ENCODE measurements at regions not wholly inside any gene's neighbourhood (a gene's known extent, or its start where the extent isn't known, plus 50 kb on each side); places are given as distances from the start of the nearest gene placed in this dataset.

DNA sequence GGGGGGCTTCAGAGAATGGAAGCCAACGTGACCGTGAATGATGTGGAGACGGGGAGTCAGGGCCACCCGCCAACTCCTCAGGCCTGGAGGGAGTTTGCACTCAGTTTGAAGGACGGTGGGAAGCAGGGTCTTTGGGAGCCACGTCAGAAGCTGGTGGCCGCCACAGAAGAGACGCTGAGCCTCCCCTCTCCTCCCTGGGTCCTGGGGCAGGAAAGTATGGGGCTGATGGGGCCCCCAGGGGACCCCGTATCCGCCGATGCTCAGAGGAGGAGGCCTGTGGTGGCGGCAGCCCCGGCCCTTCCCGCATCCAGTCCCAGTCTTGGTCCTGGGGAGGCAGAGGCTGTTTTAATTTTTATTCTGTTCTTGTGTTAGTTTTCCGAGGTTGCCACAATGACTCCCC is 188.6 kb upstream of the C1orf174 start:
- Histone ChIP-seq H3K27me3 (ENCODE audit: control insufficient read depth, insufficient read depth, low read length) (no peaks in the 10 kb centered on the region), H3K27ac (ENCODE audit: insufficient read depth, low read length) (no peak overlapping the region), H3K79me1 (ENCODE audit: low read depth in 1 of 2, low read length in 2 of 2) (no peaks in the 10 kb centered on the region), H3K9ac (ENCODE audit: low read depth, low read length) (no peak overlapping the region), H2AK9ac (replicated peaks; ENCODE audit: low read depth, low read length, poor library complexity) (no peak overlapping the region), H3K18ac (ENCODE audit: low read depth, low read length) (no peak overlapping the region), H2AFZ (replicated peaks; ENCODE audit: low read length, poor library complexity) (no peak overlapping the region), H2BK120ac (ENCODE audit: low read depth, low read length) (no peak overlapping the region), H3K4me3 (ENCODE audit: insufficient read depth, low read depth, low read length) (no peak overlapping the region), H3K4ac (ENCODE audit: low read depth, low read length) (no peak overlapping the region), H3K56ac (ENCODE audit: extremely low read depth, insufficient read depth, low read length) (no peak overlapping the region), H2BK20ac (ENCODE audit: low read depth, low read length) (no peak overlapping the region), H4K20me1 (ENCODE audit: insufficient read depth, low read length) (no peaks in the 10 kb centered on the region), H3K36me3 (ENCODE audit: control insufficient read depth, insufficient read depth, low read length) (no peaks in the 10 kb centered on the region), H3K4me2 (ENCODE audit: low read depth, low read length) (no peak overlapping the region), H3K4me1 (ENCODE audit: control insufficient read depth, insufficient read depth, low read length) (no peaks in the 10 kb centered on the region), H3K9me1 (ENCODE audit: insufficient read depth, low read length) (no peaks in the 10 kb centered on the region), H4K5ac (ENCODE audit: low read depth, low read length) (no peak overlapping the region), H2BK5ac (ENCODE audit: low read depth, low read length, poor library complexity, severe bottlenecking) (no peak overlapping the region), H3K9me3 (ENCODE audit: control insufficient read depth, insufficient read depth, low read length) (peaks cover 55% of the 10 kb centered on the region), H3K14ac (replicated peaks; ENCODE audit: low read depth, low read length) (no peak overlapping the region), H4K8ac (ENCODE audit: low read depth in 2 of 2, low read length in 2 of 2) (no peak overlapping the region), H2AK5ac (ENCODE audit: low read depth, low read length) (no peak overlapping the region), H4K91ac (ENCODE audit: insufficient read depth, low read depth, low read length) (no peak overlapping the region), H2BK15ac (ENCODE audit: low read depth, low read length) (no peak overlapping the region), H3K23ac (ENCODE audit: low read depth, low read length) (no peak overlapping the region)
- in situ Hi-C loops (cut with MboI; ENCODE audit: low sequenced_read_pairs): no loop called here
- DNase-seq (no peak), ATAC-seq (ENCODE audit: low read depth) (no peak)
- WGBS, 2 experiments (ENCODE audit: extremely low coverage in 2 of 2, insufficient read length in 1 of 2): 64% methylated on average over 4 of the region's 15 CpGs; no CpG with 5 or more reads in 1 of the 2 experiments
- CTCF ChIA-PET: no interaction called here
- POLR2A ChIA-PET (ENCODE audit: unreplicated experiment): no interaction called here
- dilution Hi-C loops (cut with HindIII; ENCODE audit: low sequenced_read_pairs, unreplicated experiment): no loop called here
- intact Hi-C loops (cut with micrococcal nuclease): no loop called here
- no TSS peak for BruUV-seq (replicated peaks)
- TF ChIP-seq RAD21 (IDR thresholded peaks at IDR 0.05; ENCODE audit: low read length): no peak
- TF ChIP-seq RFX5 (IDR thresholded peaks at IDR 0.05; ENCODE audit: low read depth, low read length): no peak
- TF ChIP-seq MAZ (IDR thresholded peaks at IDR 0.05; ENCODE audit: borderline replicate concordance, low read depth, low read length): no peak
- TF ChIP-seq, protein P1, sequence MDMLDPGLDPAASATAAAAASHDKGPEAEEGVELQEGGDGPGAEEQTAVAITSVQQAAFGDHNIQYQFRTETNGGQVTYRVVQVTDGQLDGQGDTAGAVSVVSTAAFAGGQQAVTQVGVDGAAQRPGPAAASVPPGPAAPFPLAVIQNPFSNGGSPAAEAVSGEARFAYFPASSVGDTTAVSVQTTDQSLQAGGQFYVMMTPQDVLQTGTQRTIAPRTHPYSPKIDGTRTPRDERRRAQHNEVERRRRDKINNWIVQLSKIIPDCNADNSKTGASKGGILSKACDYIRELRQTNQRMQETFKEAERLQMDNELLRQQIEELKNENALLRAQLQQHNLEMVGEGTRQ (IDR thresholded peaks at IDR 0.05; ENCODE audit: low read depth, low read length): no peak
- TF ChIP-seq BHLHE40 (IDR thresholded peaks at IDR 0.05; ENCODE audit: low read depth, low read length): no peak
- TF ChIP-seq RCOR1 (IDR thresholded peaks at IDR 0.05; ENCODE audit: insufficient replicate concordance, low read length): no peak
- no peak for TF ChIP-seq POLR2A (IDR thresholded peaks at IDR 0.05; ENCODE audit: low read depth, low read length)
- no peak for TF ChIP-seq MAFK (IDR thresholded peaks at IDR 0.05; ENCODE audit: low read depth, low read length)
- TF ChIP-seq NFE2L2 (IDR thresholded peaks at IDR 0.05; ENCODE audit: low read depth, low read length): no peak
- no peak for TF ChIP-seq CEBPB (IDR thresholded peaks at IDR 0.05; ENCODE audit: low read depth, low read length)
- TF ChIP-seq ELK1 (IDR thresholded peaks at IDR 0.05; ENCODE audit: borderline replicate concordance, low read depth, low read length): no peak
- no peak for TF ChIP-seq FOS (IDR thresholded peaks at IDR 0.05; ENCODE audit: low read depth, low read length)
- TF ChIP-seq SMC3 (IDR thresholded peaks at IDR 0.05; ENCODE audit: low read depth, low read length): no peak
- TF ChIP-seq, protein P2, sequence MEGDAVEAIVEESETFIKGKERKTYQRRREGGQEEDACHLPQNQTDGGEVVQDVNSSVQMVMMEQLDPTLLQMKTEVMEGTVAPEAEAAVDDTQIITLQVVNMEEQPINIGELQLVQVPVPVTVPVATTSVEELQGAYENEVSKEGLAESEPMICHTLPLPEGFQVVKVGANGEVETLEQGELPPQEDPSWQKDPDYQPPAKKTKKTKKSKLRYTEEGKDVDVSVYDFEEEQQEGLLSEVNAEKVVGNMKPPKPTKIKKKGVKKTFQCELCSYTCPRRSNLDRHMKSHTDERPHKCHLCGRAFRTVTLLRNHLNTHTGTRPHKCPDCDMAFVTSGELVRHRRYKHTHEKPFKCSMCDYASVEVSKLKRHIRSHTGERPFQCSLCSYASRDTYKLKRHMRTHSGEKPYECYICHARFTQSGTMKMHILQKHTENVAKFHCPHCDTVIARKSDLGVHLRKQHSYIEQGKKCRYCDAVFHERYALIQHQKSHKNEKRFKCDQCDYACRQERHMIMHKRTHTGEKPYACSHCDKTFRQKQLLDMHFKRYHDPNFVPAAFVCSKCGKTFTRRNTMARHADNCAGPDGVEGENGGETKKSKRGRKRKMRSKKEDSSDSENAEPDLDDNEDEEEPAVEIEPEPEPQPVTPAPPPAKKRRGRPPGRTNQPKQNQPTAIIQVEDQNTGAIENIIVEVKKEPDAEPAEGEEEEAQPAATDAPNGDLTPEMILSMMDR (conservative IDR thresholded peaks at IDR 0.05; ENCODE audit: low read depth, low read length): no peak
- TF ChIP-seq MXI1 (IDR thresholded peaks at IDR 0.05; ENCODE audit: borderline replicate concordance, low read depth, low read length): no peak
- no peak for TF ChIP-seq CHD1 (IDR thresholded peaks at IDR 0.05; ENCODE audit: low read depth, low read length)
